CD14-positive monocyte (primary cell): ENCODE measurements at regions not wholly inside any gene's neighbourhood (a gene's known extent, or its start where the extent isn't known, plus 50 kb on each side); places are given as distances from the start of the nearest gene placed in this dataset.

ENCODE experiments used
- DNase-seq, 3 donors: peaks; one replicate each; pipeline ENCODE4 v3.0.0-alpha.2; 2011 to 2022
- H2AFZ ChIP-seq: 2 replicates; pipeline ENCODE4 v1.6.0; 2012; ENCODE audit warnings: mild to moderate bottlenecking, low read depth, low read length, inconsistent platforms; ENCODE audit not compliant: insufficient read depth, poor library complexity, severe bottlenecking
- H3K27ac ChIP-seq, 2 donors: 1 replicate in 1 of 2; 2 replicates in 1 of 2; pipeline ENCODE4 v1.5.1; 2012 to 2013; ENCODE audit warnings: low read length in 2 of 2, control low read depth in 1 of 2, inconsistent platforms in 1 of 2, low read depth in 1 of 2, mild to moderate bottlenecking in 1 of 2
- H3K27me3 ChIP-seq, 2 donors: one replicate each; pipeline versions ENCODE4 v1.6.0 to v1.6.1; 2011 to 2013; ENCODE audit warnings: low read length in 2 of 2; ENCODE audit not compliant: control insufficient read depth in 2 of 2, insufficient read depth in 2 of 2
- H3K36me3 ChIP-seq, 2 donors: replicated peaks in 1 of 2; 1 replicate in 1 of 2; 2 replicates in 1 of 2; pipeline versions ENCODE4 v1.5.1 to v1.6.1; 2012 to 2013; ENCODE audit warnings: low read length in 2 of 2, control low read depth in 1 of 2, inconsistent platforms in 1 of 2, mild to moderate bottlenecking in 1 of 2; ENCODE audit not compliant: insufficient read depth in 2 of 2, control insufficient read depth in 1 of 2
- H3K4me1 ChIP-seq, 2 donors: 1 replicate in 1 of 2; 2 replicates in 1 of 2; pipeline versions ENCODE4 v1.5.1 to v1.6.1; 2012 to 2013; ENCODE audit warnings: low read length in 2 of 2, control low read depth in 1 of 2, inconsistent platforms in 1 of 2, mild to moderate bottlenecking in 1 of 2, moderate library complexity in 1 of 2; ENCODE audit not compliant: insufficient read depth in 2 of 2, control insufficient read depth in 1 of 2
- H3K4me2 ChIP-seq: replicated peaks from 2 replicates; pipeline ENCODE3; 2012; ENCODE audit warnings: low read length, moderate library complexity, mild to moderate bottlenecking; ENCODE audit not compliant: poor library complexity, severe bottlenecking; ENCODE audit errors: extremely low read depth
- H3K4me3 ChIP-seq, 3 experiments: fragments of 200-600 bp in 1 of 3; sonication (generic) in 1 of 3; replicated peaks in 1 of 3; 1 replicate in 2 of 3; 2 replicates in 1 of 3; pipeline ENCODE4 v1.5.1; 2011 to 2013; ENCODE audit warnings: low read length in 3 of 3, mild to moderate bottlenecking in 3 of 3, control low read depth in 2 of 3, low read depth in 2 of 3, inconsistent platforms in 1 of 3, moderate library complexity in 1 of 3
- H3K79me2 ChIP-seq: 2 replicates; pipeline ENCODE4 v1.6.0; 2012; ENCODE audit warnings: mild to moderate bottlenecking, control low read depth, inconsistent platforms, low read length, moderate library complexity; ENCODE audit not compliant: insufficient read depth
- H3K9ac ChIP-seq: 2 replicates; pipeline ENCODE4 v1.6.0; 2017; ENCODE audit warnings: low read length, mild to moderate bottlenecking; ENCODE audit not compliant: insufficient read depth, poor library complexity, severe bottlenecking
- H3K9me3 ChIP-seq, 2 donors: replicated peaks in 1 of 2; 1 replicate in 1 of 2; 2 replicates in 1 of 2; pipeline versions ENCODE4 v1.5.1 to v1.6.1; 2012 to 2013; ENCODE audit warnings: low read length in 2 of 2, control low read depth in 1 of 2; ENCODE audit not compliant: control insufficient read depth in 1 of 2, insufficient read depth in 1 of 2
- H4K20me1 ChIP-seq: 2 replicates; pipeline ENCODE4 v1.6.0; 2012; ENCODE audit warnings: mild to moderate bottlenecking, low read length, control low read depth, moderate library complexity; ENCODE audit not compliant: insufficient read depth
- H3K27ac Mint-ChIP-seq, 7 donors: one replicate each; pipeline ENCODE4 v1.8.0; 2020; ENCODE audit warnings: mild to moderate bottlenecking in 7 of 7, mixed read lengths in 7 of 7, moderate library complexity in 6 of 7, inconsistent platforms in 2 of 7
- H3K27me3 Mint-ChIP-seq, 3 donors: one replicate each; pipeline ENCODE4 v1.8.0; 2021 to 2022; ENCODE audit warnings: low read depth in 3 of 3, mild to moderate bottlenecking in 3 of 3, mixed read lengths in 3 of 3, moderate library complexity in 3 of 3, inconsistent platforms in 1 of 3
- H3K36me3 Mint-ChIP-seq, 2 donors: one replicate each; pipeline ENCODE4 v1.8.0; 2020; ENCODE audit warnings: mixed read lengths in 2 of 2, inconsistent platforms in 1 of 2, mild to moderate bottlenecking in 1 of 2
- H3K4me1 Mint-ChIP-seq: one replicate; pipeline ENCODE4 v1.8.0; 2020; ENCODE audit warnings: mild to moderate bottlenecking, mixed read lengths
- H3K4me3 Mint-ChIP-seq, 2 donors: one replicate each; pipeline ENCODE4 v1.8.0; 2020; ENCODE audit warnings: mild to moderate bottlenecking in 2 of 2, mixed read lengths in 2 of 2, moderate library complexity in 1 of 2
- H3K9me3 Mint-ChIP-seq, 7 donors: one replicate each; pipeline ENCODE4 v1.8.0; 2020 to 2022; ENCODE audit warnings: mixed read lengths in 7 of 7, mild to moderate bottlenecking in 6 of 7, moderate library complexity in 6 of 7, inconsistent platforms in 2 of 7
- WGBS: methylation state at CpG from one replicate; pipeline ENCODE4 v1.1.5; 2013; ENCODE audit warnings: missing lambda C conversion rate; ENCODE audit not compliant: insufficient coverage; 5-methylcytosine and 5-hydroxymethylcytosine counted together
- intact Hi-C, 2 donors: fragments of 100-400 bp; cut with micrococcal nuclease; formaldehyde crosslinking; loops; one replicate each; pipeline versions ENCODE4 v1.15.0 to v1.15.1; 2023
- TF ChIP-seq, protein P1 (sequence below): fragments of 200-600 bp; IDR thresholded peaks from one replicate; pipeline ENCODE4 v1.8.0; 2022; ENCODE audit warnings: antibody characterized with exemption, mild to moderate bottlenecking

- H3K9ac ChIP-seq: no peak overlapping the region
- no peaks in the 10 kb centered on the region for H3K36me3 Mint-ChIP-seq
- H3K9me3 ChIP-seq: no peaks in the 10 kb centered on the region
- H3K27me3 ChIP-seq: no peaks in the 10 kb centered on the region
- H3K4me3 Mint-ChIP-seq: no peak overlapping the region
- intact Hi-C loops: no loop called here
- WGBS: 85% methylated on average over 3 of the region's 4 CpGs
- H3K27ac Mint-ChIP-seq: no peak overlapping the region
- no peak for DNase-seq
- H3K4me2 ChIP-seq: no peak overlapping the region
- no peaks in the 10 kb centered on the region for H3K79me2 ChIP-seq
- no peak overlapping the region for H3K27ac ChIP-seq
- peaks cover 4 to 7% (median 5%) of the 10 kb centered on the region in 3 donors for H3K27me3 Mint-ChIP-seq
- H3K4me1 ChIP-seq: no peaks in the 10 kb centered on the region
- H4K20me1 ChIP-seq: no peaks in the 10 kb centered on the region
- TF ChIP-seq, protein P1, sequence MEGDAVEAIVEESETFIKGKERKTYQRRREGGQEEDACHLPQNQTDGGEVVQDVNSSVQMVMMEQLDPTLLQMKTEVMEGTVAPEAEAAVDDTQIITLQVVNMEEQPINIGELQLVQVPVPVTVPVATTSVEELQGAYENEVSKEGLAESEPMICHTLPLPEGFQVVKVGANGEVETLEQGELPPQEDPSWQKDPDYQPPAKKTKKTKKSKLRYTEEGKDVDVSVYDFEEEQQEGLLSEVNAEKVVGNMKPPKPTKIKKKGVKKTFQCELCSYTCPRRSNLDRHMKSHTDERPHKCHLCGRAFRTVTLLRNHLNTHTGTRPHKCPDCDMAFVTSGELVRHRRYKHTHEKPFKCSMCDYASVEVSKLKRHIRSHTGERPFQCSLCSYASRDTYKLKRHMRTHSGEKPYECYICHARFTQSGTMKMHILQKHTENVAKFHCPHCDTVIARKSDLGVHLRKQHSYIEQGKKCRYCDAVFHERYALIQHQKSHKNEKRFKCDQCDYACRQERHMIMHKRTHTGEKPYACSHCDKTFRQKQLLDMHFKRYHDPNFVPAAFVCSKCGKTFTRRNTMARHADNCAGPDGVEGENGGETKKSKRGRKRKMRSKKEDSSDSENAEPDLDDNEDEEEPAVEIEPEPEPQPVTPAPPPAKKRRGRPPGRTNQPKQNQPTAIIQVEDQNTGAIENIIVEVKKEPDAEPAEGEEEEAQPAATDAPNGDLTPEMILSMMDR: no peak
- H3K36me3 ChIP-seq: no peaks in the 10 kb centered on the region
- H3K4me1 Mint-ChIP-seq: no peaks in the 10 kb centered on the region
- H3K9me3 Mint-ChIP-seq: no peaks in the 10 kb centered on the region
- no peak overlapping the region for H3K4me3 ChIP-seq
- H2AFZ ChIP-seq: no peak overlapping the region
Observed at GRCh38 chr11:70811915-70812314, 413.6 kb downstream of the CTTN start.

- H3K9ac ChIP-seq: no peak overlapping the region
- Mint-ChIP-seq H3K4me3 (no peak overlapping the region), H3K9me3 (no peaks in the 10 kb centered on the region), H3K4me1 (no peaks in the 10 kb centered on the region), H3K36me3 (no peaks in the 10 kb centered on the region), H3K27ac (peak overlapping the region in 1 of 7 donors; percentile 36), H3K27me3 (peaks cover 4 to 7% (median 4%) of the 10 kb centered on the region in 3 donors)
- TF ChIP-seq, protein P1: no peak
- no peaks in the 10 kb centered on the region for H3K79me2 ChIP-seq
- 100% methylated on average over 3 of the region's 4 CpGs for WGBS
- intact Hi-C loops: no loop called here
- no peak for DNase-seq
- no peaks in the 10 kb centered on the region for H3K4me1 ChIP-seq
- no peak overlapping the region for H2AFZ ChIP-seq
- H3K27me3 ChIP-seq: no peaks in the 10 kb centered on the region
- H3K9me3 ChIP-seq: no peaks in the 10 kb centered on the region
- no peak overlapping the region for H3K4me3 ChIP-seq
- no peaks in the 10 kb centered on the region for H3K36me3 ChIP-seq
- H3K27ac ChIP-seq: no peak overlapping the region
- no peak overlapping the region for H3K4me2 ChIP-seq
- no peaks in the 10 kb centered on the region for H4K20me1 ChIP-seq
Observed at GRCh38 chr11:70812472-70812871, 414.1 kb downstream of the CTTN start.
